ENCODE measurements at regions not wholly inside any gene's neighbourhood (a gene's known extent, or its start where the extent isn't known, plus 50 kb on each side); places are given as distances from the start of the nearest gene placed in this dataset.
A peak's percentile ranks its signal among the peaks of the same experiment; 100 is the strongest.
"Not testable (repeated sequence)": the region's sequence is repeated elsewhere in the genome, so short reads cannot be mapped to it uniquely, and the experiment has no call there.

DNA sequence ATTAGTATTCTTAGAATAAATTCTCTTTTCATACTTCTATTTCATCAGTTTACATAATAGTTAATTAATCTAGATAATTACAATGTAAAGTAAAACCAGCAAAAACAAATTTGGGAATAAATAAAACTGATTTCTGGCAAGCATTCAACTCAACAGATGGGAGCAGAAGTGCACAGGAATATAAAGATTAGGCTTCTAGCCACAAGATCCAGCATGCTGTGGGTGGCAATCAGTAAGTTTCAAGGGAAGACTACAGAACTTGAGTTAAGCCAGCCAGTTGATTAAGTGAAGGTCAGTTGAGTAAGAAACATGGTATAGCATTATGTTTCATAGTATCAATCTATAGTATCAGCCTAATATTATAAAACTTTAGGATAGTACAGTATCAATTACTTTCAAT, 324.2 kb upstream of the AADAT start:
- no peak for DNase-seq (ENCODE audit: low spot score)

- no peak for DNase-seq (ENCODE audit: low spot score)
Observed at GRCh38 chr4:170400361-170400760, 310.6 kb upstream of the AADAT start.

DNA sequence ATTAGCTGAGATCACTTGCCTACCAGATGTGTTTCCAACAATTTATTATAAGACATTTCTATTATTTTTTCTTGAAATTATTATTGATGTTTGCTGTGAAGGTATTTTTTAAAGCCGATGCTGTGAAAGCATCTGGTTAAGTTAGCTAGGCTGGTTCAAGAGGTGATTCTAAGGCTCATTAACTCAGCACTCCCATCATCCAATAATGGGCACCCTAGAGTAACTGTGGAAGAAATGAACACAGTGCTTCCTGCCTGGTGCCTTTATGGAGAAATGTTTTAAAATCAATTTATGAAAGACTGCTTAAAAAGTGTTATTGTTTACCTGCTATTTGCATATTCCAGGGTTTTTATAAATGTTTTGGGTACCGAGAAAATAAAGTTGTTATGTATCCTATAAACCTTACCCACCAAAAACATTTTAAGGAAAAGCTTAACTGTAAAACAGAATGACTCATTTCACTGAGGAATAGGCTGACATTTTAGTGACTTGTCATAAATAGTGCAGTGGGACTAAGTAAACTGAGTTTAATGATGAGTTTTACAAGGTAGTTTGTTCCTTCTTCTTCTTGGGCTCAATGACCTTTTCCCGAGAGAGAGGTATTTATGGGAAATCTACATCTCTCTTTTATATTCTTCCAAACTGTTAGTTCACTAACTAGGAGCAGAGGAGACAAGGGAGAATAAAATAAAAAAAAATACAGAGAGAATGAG, 310.0 kb upstream of the AADAT start:
- no peak for DNase-seq (ENCODE audit: low spot score)

- no peak for DNase-seq (ENCODE audit: low spot score)
Observed at GRCh38 chr4:170398218-170398617, 308.5 kb upstream of the AADAT start.

- no peak for DNase-seq (ENCODE audit: low spot score)
Observed at GRCh38 chr4:170395773-170396172, 306.0 kb upstream of the AADAT start.

GRCh38 chr4:170391066-170391740, 301.4 kb upstream of the AADAT start:
- no peak for DNase-seq (ENCODE audit: low spot score)

DNA sequence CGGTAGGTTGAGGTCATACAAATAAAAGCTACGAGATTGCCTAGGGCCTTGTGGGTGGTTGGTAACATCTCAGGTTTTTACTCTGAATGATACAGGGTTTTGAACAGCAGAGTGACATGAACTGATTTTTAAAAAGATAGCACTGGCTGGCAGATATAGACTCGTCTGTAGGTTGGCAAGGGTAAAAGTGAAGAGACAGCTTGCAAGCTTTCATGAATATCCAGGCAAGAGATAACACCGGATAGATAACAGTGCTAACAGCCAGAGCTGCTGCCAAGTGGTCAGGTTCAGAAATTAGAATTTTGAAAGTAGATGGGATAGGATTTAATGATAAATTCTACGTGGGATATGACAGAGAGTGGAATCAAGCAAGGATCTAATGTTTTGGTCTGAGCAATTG, 299.7 kb upstream of the AADAT start:
- no peak for DNase-seq (ENCODE audit: low spot score)

- no peak for DNase-seq (ENCODE audit: low spot score)
Observed at GRCh38 chr4:170388255-170388654, 298.5 kb upstream of the AADAT start.

- DNase-seq (ENCODE audit: low spot score), result no peak
Observed at GRCh38 chr4:170386971-170387370, 297.2 kb upstream of the AADAT start.

DNA sequence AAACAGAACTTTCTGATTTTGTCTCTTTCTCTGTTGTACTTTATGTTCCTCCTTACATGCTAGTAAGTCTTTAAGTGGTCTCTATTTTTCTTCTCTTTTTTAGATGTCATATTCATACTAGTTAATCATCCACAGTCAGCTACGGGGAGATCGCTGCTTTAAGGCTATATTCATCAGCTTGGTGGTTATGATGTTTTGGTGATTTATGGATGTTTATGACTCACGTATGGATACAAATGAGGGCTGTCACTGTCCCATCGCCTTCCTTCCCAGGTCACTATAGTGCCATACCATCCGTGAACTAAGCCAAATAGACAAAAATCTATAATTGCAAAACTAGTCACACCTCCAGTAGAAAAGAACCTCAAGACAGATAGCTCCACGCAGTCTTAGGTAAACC, 296.8 kb upstream of the AADAT start:
- DNase-seq (ENCODE audit: low spot score), result no peak

DNA sequence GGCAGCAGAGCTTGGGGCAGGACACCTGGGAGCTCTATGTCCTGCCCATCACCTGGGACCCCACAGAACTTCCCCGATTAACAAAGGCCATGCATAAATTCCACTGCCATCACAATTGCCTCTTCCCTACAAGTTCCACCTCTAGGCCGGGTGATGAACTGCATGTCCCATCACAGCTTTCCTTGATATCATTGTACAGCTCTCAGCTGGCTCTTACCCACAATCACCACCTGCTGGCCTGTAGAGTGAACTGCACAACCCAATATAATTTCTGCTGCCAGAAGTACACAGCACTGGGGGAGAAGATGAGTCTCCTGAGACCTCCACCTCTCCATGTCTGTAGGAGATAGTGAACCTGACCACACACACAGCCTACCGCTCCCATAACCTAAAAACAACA, 285.0 kb upstream of the AADAT start:
- DNase-seq (ENCODE audit: low spot score), result peak; percentile 22

GRCh38 chr4:170348945-170349344, 259.2 kb upstream of the AADAT start:
- no peak for DNase-seq (ENCODE audit: low spot score)

- not testable (repeated sequence) for DNase-seq (ENCODE audit: low spot score)
Observed at GRCh38 chr4:170347191-170347590, 257.4 kb upstream of the AADAT start.

- no peak for DNase-seq (ENCODE audit: low spot score)
Observed at GRCh38 chr4:170339522-170339921, 249.8 kb upstream of the AADAT start.

DNA sequence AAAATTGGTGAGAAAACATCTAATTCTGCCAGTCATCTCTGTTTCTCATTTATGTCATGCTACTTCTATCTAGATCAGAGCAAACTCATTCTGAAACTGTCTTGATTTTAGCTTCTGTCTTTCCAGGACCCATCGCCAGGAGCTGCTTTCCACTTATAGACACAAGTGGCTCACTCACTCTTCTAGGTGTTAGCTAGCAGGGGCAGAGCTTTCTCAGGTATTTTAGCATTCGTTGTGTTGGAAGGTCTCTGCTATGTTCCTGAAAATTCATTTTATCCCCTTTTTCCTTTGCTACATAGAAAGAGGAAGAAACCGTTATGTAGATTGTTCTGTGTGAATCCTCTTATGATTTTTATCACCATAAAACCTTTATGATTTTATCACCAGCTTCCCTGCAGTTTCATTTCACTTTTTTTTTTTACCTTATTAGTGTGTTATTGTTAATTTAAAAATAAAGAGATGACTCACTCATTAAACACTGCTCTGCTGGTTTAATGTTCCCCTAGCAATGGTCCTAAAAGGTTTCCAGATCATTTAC, 246.6 kb upstream of the AADAT start:
- peak; percentile 1 for DNase-seq (ENCODE audit: low spot score)

DNA sequence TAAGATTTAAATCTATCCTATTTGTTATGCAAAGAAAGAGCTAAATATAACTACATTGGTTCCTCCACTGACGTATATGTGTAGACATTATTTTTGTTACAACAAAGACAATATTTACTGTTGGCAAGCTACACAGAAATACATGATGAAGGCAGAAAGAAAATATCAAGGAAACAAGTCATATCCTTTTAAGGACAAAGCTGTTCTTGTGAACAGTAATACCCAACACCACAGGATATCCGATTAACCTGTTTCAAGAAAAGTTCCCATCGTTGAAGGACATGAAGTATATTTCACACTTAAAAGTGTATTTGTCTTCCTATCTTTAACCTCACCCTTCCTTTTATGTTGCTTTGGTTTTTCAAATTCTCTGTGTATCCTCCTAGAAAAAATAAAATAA, 235.8 kb upstream of the AADAT start:
- DNase-seq (ENCODE audit: low spot score), result no peak

GRCh38 chr4:170323623-170324022, 233.9 kb upstream of the AADAT start:
- DNase-seq (ENCODE audit: low spot score), result no peak

GRCh38 chr4:170307182-170307581, 217.4 kb upstream of the AADAT start:
- DNase-seq (ENCODE audit: low spot score), result no peak

- no peak for DNase-seq (ENCODE audit: low spot score)
Observed at GRCh38 chr4:170306208-170306607, 216.5 kb upstream of the AADAT start.

DNA sequence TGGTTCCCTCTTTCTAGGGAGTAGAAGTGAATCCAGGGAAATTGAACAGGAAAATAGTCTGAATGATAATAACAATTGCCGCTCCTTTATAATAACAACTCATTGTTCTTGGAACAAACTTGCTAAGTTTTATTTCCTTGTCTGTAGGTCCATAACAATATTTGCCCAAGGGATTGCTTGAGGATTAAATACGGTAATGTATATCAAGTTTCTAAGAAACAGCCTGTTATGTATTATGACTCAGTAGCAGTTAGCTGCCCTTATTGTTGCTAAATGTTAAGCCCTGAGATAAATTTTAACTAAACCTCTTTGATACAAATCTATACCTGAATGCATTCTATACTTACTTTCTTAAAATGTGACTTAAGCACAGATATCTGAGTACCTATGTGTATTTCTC, 215.9 kb upstream of the AADAT start:
- no peak for DNase-seq (ENCODE audit: low spot score)

GRCh38 chr4:170281027-170281426, 191.3 kb upstream of the AADAT start:
- no peak for DNase-seq (ENCODE audit: low spot score)

GRCh38 chr4:170278460-170278859, 188.7 kb upstream of the AADAT start:
- DNase-seq (ENCODE audit: low spot score), result no peak

DNA sequence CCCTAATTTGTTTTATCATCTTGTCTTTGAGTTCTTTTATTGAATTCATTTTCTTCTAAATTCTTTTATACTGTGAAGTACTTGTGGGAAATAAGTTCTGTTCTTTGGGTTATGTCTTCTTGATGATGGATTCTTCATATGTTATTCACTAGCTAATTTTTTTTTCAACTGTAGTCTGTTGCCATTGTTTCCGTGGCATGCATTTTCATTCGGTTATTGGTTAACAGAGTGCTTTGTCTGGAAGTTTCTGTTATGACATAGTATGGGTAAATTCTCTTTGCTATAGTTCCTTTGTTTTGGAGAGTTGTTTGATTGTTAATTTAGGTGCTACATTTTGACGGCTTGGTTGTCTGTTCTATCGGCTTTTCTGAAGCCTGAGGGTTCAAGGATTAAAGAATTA, 184.9 kb upstream of the AADAT start:
- DNase-seq (ENCODE audit: low spot score), result no peak

DNA sequence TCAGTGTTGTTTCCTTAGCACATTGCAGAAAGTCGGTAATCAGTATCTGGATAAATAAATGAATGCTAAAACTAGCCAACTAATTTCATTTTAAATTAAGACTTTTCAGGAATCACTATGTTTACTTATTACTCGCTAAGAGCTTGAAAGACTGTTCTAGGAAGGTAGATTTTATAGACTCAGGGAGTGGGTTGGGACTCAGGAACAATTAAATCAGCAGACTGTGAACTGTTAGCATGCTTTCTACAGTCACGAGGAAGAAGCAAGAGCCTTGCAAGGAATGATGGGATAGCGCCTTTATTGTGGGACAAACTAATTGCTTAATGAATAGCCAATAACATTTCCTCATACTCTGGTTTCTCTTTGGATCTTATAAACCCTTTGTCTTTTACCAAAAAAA, 183.2 kb upstream of the AADAT start:
- DNase-seq (ENCODE audit: low spot score), result no peak
